Smooth muscle cell (in vitro differentiated cells): ENCODE measurements at regions not wholly inside any gene's neighbourhood (a gene's known extent, or its start where the extent isn't known, plus 50 kb on each side); places are given as distances from the start of the nearest gene placed in this dataset.

Source experiments
- DNase-seq: peaks from one replicate; lab custom pipeline; 2025; ENCODE audit not compliant: unreplicated experiment; lab: John Stamatoyannopoulos, UW
- H2AFZ ChIP-seq: fragments of 200-600 bp; sonication (generic); 2 replicates; pipeline ENCODE4 v1.6.0; 2016; ENCODE audit warnings: antibody characterized with exemption, low read depth, mild to moderate bottlenecking
- H3F3A ChIP-seq: fragments of 200-600 bp; sonication (generic); 2 replicates; pipeline ENCODE4 v1.6.0; 2017; ENCODE audit warnings: antibody characterized with exemption, low read depth
- H3K27ac ChIP-seq: fragments of 200-600 bp; sonication (generic); 2 replicates; pipeline ENCODE4 v1.5.1; 2016; ENCODE audit warnings: low read depth, mild to moderate bottlenecking
- H3K27me3 ChIP-seq: fragments of 200-600 bp; sonication (generic); 2 replicates; pipeline ENCODE4 v1.6.1; 2016; ENCODE audit warnings: low read depth, mild to moderate bottlenecking
- H3K36me3 ChIP-seq: fragments of 200-600 bp; sonication (generic); 2 replicates; pipeline ENCODE4 v1.5.1; 2016; ENCODE audit warnings: low read depth
- H3K4me1 ChIP-seq: fragments of 200-600 bp; sonication (generic); 2 replicates; pipeline ENCODE4 v1.5.1; 2016; ENCODE audit warnings: low read depth
- H3K4me2 ChIP-seq: fragments of 200-600 bp; sonication (generic); 2 replicates; pipeline ENCODE4 v1.6.0; 2016; ENCODE audit warnings: mild to moderate bottlenecking
- H3K4me3 ChIP-seq: fragments of 200-600 bp; sonication (generic); 2 replicates; pipeline ENCODE4 v1.5.1; 2016; ENCODE audit warnings: mild to moderate bottlenecking
- H3K79me2 ChIP-seq: fragments of 200-600 bp; sonication (generic); 2 replicates; pipeline ENCODE4 v1.6.0; 2016; ENCODE audit warnings: low read depth, mild to moderate bottlenecking
- H3K9ac ChIP-seq: fragments of 200-600 bp; sonication (generic); 2 replicates; pipeline ENCODE4 v1.6.0; 2016; ENCODE audit warnings: low read depth
- H3K9me3 ChIP-seq: fragments of 200-600 bp; sonication (generic); replicated peaks from 2 replicates; pipeline ENCODE4 v1.5.1; 2016; ENCODE audit warnings: low read depth
- H4K20me1 ChIP-seq: fragments of 200-600 bp; sonication (generic); 2 replicates; pipeline ENCODE4 v1.6.0; 2016; ENCODE audit warnings: low read depth
- CTCF ChIP-seq: fragments of 200-600 bp; sonication (generic); IDR thresholded peaks from 2 replicates; pipeline ENCODE4 v1.5.1; 2017; ENCODE audit warnings: borderline replicate concordance, mild to moderate bottlenecking, antibody characterized with exemption; ENCODE audit not compliant: insufficient read depth, poor library complexity, severe bottlenecking
- WGBS: methylation state at CpG from one replicate; pipeline ENCODE4 v1.1.7; 2016; ENCODE audit warnings: low lambda C conversion rate; 5-methylcytosine and 5-hydroxymethylcytosine counted together

DNA sequence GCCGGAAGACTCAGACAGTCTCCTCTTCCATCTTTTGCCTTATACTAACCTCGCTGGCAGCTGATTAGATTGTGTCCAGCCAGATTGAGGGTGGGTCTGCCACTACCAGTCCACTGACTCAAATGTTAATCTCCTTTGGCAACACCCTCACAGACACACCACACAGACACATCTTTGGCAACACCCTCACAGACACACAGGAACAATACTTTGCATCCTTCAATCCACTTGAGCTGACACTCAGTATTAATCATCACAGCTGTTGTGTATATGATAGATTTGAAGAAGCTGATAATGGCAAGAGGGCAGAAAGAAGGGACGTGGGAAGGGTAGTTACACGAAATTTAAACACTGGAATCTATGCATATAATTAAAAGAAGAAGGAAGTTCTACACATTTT lies 139.5 kb downstream of the ANKRD50 start:
- Histone ChIP-seq H2AFZ (no peak overlapping the region), H3F3A (no peaks in the 10 kb centered on the region), H3K27ac (no peak overlapping the region), H3K79me2 (no peaks in the 10 kb centered on the region), H3K4me2 (no peak overlapping the region), H3K9me3 (no peaks in the 10 kb centered on the region), H4K20me1 (no peaks in the 10 kb centered on the region), H3K4me3 (no peak overlapping the region), H3K9ac (no peak overlapping the region), H3K4me1 (no peaks in the 10 kb centered on the region), H3K36me3 (no peaks in the 10 kb centered on the region), H3K27me3 (no peaks in the 10 kb centered on the region)
- 82% methylated on average over 4 of the region's 4 CpGs for WGBS
- TF ChIP-seq CTCF = no peak
- no peak for DNase-seq

DNA sequence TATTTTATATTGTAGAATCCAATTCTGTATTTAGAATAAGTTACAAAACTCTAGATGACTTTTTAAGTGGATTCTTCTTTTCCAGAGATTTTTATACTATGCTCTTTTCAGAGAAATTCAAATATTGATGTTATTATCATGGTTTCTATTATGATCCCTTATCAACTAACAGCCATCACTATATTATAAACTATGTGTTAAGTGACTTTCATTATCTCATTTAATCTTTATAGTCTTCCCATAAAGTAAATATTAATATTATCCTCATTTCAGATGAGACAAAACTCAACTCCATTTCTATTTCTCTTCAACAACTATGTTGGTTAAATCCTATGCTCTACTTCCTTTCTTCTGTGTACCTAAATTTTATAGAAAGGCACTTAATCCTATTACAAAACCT lies 132.6 kb downstream of the ANKRD50 start:
- no peaks in the 10 kb centered on the region for H3K79me2 ChIP-seq
- no peak overlapping the region for H3K9ac ChIP-seq
- no peak overlapping the region for H3K27ac ChIP-seq
- H3K36me3 ChIP-seq = no peaks in the 10 kb centered on the region
- no peak for DNase-seq
- no peak overlapping the region for H3K4me3 ChIP-seq
- H4K20me1 ChIP-seq = no peaks in the 10 kb centered on the region
- H3F3A ChIP-seq = no peaks in the 10 kb centered on the region
- H2AFZ ChIP-seq = no peak overlapping the region
- no peaks in the 10 kb centered on the region for H3K27me3 ChIP-seq
- no peaks in the 10 kb centered on the region for H3K4me1 ChIP-seq
- no peak overlapping the region for H3K4me2 ChIP-seq
- no peaks in the 10 kb centered on the region for H3K9me3 ChIP-seq
- no peak for TF ChIP-seq CTCF

GRCh38 chr4:124583797-124584196 lies 128.7 kb downstream of the ANKRD50 start:
- Histone ChIP-seq H4K20me1 (no peaks in the 10 kb centered on the region), H3K4me2 (no peak overlapping the region), H3K9me3 (no peaks in the 10 kb centered on the region), H3K4me1 (no peaks in the 10 kb centered on the region), H3K4me3 (no peak overlapping the region), H3K27me3 (no peaks in the 10 kb centered on the region), H2AFZ (no peak overlapping the region), H3K27ac (no peak overlapping the region), H3K79me2 (no peaks in the 10 kb centered on the region), H3K9ac (no peak overlapping the region), H3F3A (no peaks in the 10 kb centered on the region), H3K36me3 (no peaks in the 10 kb centered on the region)
- WGBS = 96% methylated on average over 1 of the region's 1 CpG
- no peak for DNase-seq
- no peak for TF ChIP-seq CTCF

DNA sequence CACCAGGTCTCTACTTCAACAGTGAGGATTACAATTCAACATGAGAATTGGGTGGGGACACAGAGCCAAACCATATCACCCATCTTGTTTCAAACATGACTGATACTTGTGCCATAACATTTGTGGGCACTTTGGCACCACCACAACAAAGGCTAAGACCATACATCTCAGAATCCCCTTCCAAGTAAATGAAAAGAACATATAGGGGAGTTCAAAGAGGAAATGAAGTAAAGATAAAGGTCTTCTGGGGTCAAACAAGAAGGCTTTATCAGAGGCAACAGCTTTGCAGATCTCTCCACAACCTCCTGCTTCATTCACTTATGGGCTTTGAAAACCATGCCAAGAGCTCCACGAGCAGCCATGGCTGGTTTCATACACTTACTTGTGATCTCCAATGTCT lies 122.7 kb downstream of the ANKRD50 start:
- no peaks in the 10 kb centered on the region for H3K36me3 ChIP-seq
- H3F3A ChIP-seq = no peaks in the 10 kb centered on the region
- no peak overlapping the region for H3K4me2 ChIP-seq
- H3K4me1 ChIP-seq = peaks cover 6% of the 10 kb centered on the region
- H3K27ac ChIP-seq = no peak overlapping the region
- H4K20me1 ChIP-seq = no peaks in the 10 kb centered on the region
- no peaks in the 10 kb centered on the region for H3K79me2 ChIP-seq
- no peak for DNase-seq
- no peaks in the 10 kb centered on the region for H3K9me3 ChIP-seq
- H3K4me3 ChIP-seq = no peak overlapping the region
- no peak overlapping the region for H3K9ac ChIP-seq
- no peak overlapping the region for H2AFZ ChIP-seq
- H3K27me3 ChIP-seq = no peaks in the 10 kb centered on the region
- 95% methylated on average over 1 of the region's 1 CpG for WGBS
- TF ChIP-seq CTCF = no peak
